Liver (tissue), 8 donors: ENCODE measurements at regions not wholly inside any gene's neighbourhood (a gene's known extent, or its start where the extent isn't known, plus 50 kb on each side); places are given as distances from the start of the nearest gene placed in this dataset.

ENCODE experiments used
- DNase-seq: peaks from one replicate; pipeline ENCODE4 v3.0.0-alpha.2; 2017; ENCODE audit warnings: low spot score
- H3K27ac ChIP-seq, 2 donors: one replicate each; pipeline ENCODE4 v1.7.0; 2013; ENCODE audit warnings: inconsistent platforms in 2 of 2, low read length in 2 of 2, control low read depth in 1 of 2, low read depth in 1 of 2, mild to moderate bottlenecking in 1 of 2
- H3K27me3 ChIP-seq, 4 donors: one replicate each; pipeline versions ENCODE4 v1.6.1 to v1.7.0; 2013; ENCODE audit warnings: low read length in 3 of 4, inconsistent platforms in 1 of 4, mild to moderate bottlenecking in 1 of 4, moderate library complexity in 1 of 4; ENCODE audit not compliant: control insufficient read depth in 4 of 4, insufficient read depth in 4 of 4
- H3K36me3 ChIP-seq, 4 donors: one replicate each; pipeline versions ENCODE4 v1.6.1 to v1.7.0; 2013; ENCODE audit warnings: low read length in 3 of 4, mild to moderate bottlenecking in 3 of 4, low read depth in 1 of 4, moderate library complexity in 1 of 4; ENCODE audit not compliant: control insufficient read depth in 4 of 4, insufficient read depth in 3 of 4
- H3K4me1 ChIP-seq, 4 donors: one replicate each; pipeline versions ENCODE4 v1.6.1 to v1.7.0; 2013; ENCODE audit warnings: low read length in 3 of 4, mild to moderate bottlenecking in 3 of 4, moderate library complexity in 1 of 4; ENCODE audit not compliant: control insufficient read depth in 4 of 4, insufficient read depth in 4 of 4
- H3K4me3 ChIP-seq, 3 donors: one replicate each; pipeline versions ENCODE4 v1.6.1 to v1.7.0; 2013; ENCODE audit warnings: low read length in 3 of 3, control low read depth in 1 of 3, low read depth in 1 of 3, mild to moderate bottlenecking in 1 of 3
- H3K9ac ChIP-seq, 2 donors: one replicate each; pipeline ENCODE4 v1.7.0; 2013; ENCODE audit warnings: low read length in 2 of 2, mild to moderate bottlenecking in 2 of 2, moderate library complexity in 2 of 2, control low read depth in 1 of 2, low read depth in 1 of 2
- H3K9me3 ChIP-seq, 4 donors: one replicate each; pipeline versions ENCODE4 v1.6.1 to v1.7.0; 2013; ENCODE audit warnings: low read length in 3 of 4; ENCODE audit not compliant: control insufficient read depth in 4 of 4
- EGR1 ChIP-seq, 2 donors: IDR thresholded peaks; 2 replicates each; pipeline ENCODE4 v1.6.1; 2016 to 2018; ENCODE audit warnings: antibody characterized with exemption in 2 of 2, low read depth in 2 of 2
- FOXA1 ChIP-seq: IDR thresholded peaks from 2 replicates; pipeline ENCODE4 v1.6.1; 2016; ENCODE audit warnings: antibody characterized with exemption
- FOXA2 ChIP-seq: IDR thresholded peaks from 2 replicates; pipeline ENCODE4 v1.6.1; 2016; ENCODE audit warnings: antibody characterized with exemption
- GABPA ChIP-seq, 2 donors: IDR thresholded peaks in 1 of 2; conservative IDR thresholded peaks in 1 of 2; 2 replicates each; pipeline ENCODE4 v1.6.1; 2016; ENCODE audit warnings: antibody characterized with exemption in 2 of 2, mild to moderate bottlenecking in 1 of 2, moderate library complexity in 1 of 2
- HNF4A ChIP-seq, 2 donors: conservative IDR thresholded peaks; 2 replicates each; pipeline ENCODE4 v1.6.1; 2016; ENCODE audit warnings: antibody characterized with exemption in 2 of 2, mild to moderate bottlenecking in 2 of 2
- HNF4G ChIP-seq: IDR thresholded peaks from 2 replicates; pipeline ENCODE4 v1.6.1; 2016; ENCODE audit warnings: antibody characterized with exemption
- JUND ChIP-seq, 2 donors: IDR thresholded peaks; 2 replicates each; pipeline ENCODE4 v1.6.1; 2016; ENCODE audit warnings: antibody characterized with exemption in 2 of 2
- RXRA ChIP-seq, 2 donors: IDR thresholded peaks; 2 replicates each; pipeline ENCODE4 v1.6.1; 2017 to 2018; ENCODE audit warnings: antibody characterized with exemption in 2 of 2, mild to moderate bottlenecking in 1 of 2
- SP1 ChIP-seq: IDR thresholded peaks from 2 replicates; pipeline ENCODE4 v1.6.1; 2018; ENCODE audit warnings: antibody characterized with exemption, mild to moderate bottlenecking
- TAF1 ChIP-seq: conservative IDR thresholded peaks from 2 replicates; pipeline ENCODE4 v1.6.1; 2016; ENCODE audit warnings: antibody characterized with exemption, mild to moderate bottlenecking
- YY1 ChIP-seq: IDR thresholded peaks from 2 replicates; pipeline ENCODE4 v1.6.1; 2016; ENCODE audit warnings: antibody characterized with exemption, mild to moderate bottlenecking
- WGBS: extraction: QIAGEN DNeasy Blood & Tissue Kit; methylation state at CpG from one replicate; pipeline ENCODE4 v1.1.7; 2013; 5-methylcytosine and 5-hydroxymethylcytosine counted together
- TF ChIP-seq, protein P1 (sequence below): fragments of 150-350 bp; IDR thresholded peaks from 2 replicates; pipeline ENCODE4 v1.5.1; 2017; ENCODE audit warnings: improper control_type of control experiment, low read depth, low read length; ENCODE audit not compliant: missing input control
- TF ChIP-seq, protein P2 (sequence below): IDR thresholded peaks from 2 replicates; pipeline ENCODE4 v1.6.1; 2016; ENCODE audit warnings: antibody characterized with exemption
- TF ChIP-seq, protein P3 (sequence below): IDR thresholded peaks from 2 replicates; pipeline ENCODE4 v1.6.1; 2016; ENCODE audit warnings: antibody characterized with exemption
- TF ChIP-seq, protein P4 (sequence below): IDR thresholded peaks from 2 replicates; pipeline ENCODE4 v1.6.1; 2016; ENCODE audit warnings: antibody characterized with exemption, mild to moderate bottlenecking
- donor health status: healthy.
- donor health status: healthy.
- donor health status: healthy.
- donor health status: healthy.
- donor health status: healthy.

DNA sequence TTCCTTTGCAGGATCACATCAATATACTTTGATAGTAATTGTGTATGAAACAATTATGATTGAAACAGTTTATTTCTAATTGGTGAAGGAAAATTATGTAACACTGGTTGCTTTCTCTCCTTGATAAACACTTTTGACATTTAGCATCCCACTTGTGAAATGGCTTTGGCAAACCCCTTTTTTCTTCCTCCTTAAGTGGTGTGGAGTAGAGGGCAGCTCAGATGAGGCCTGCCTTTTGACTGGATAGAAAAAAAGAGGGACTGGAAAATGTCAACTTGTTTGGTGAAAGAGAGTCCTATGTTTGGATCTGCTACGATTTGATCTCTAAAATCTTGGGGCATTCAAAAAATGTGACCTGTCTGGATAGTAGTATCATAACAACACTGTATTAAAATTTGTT is 318.3 kb downstream of the MEIS1 start (continued):
- TF ChIP-seq, protein P1, sequence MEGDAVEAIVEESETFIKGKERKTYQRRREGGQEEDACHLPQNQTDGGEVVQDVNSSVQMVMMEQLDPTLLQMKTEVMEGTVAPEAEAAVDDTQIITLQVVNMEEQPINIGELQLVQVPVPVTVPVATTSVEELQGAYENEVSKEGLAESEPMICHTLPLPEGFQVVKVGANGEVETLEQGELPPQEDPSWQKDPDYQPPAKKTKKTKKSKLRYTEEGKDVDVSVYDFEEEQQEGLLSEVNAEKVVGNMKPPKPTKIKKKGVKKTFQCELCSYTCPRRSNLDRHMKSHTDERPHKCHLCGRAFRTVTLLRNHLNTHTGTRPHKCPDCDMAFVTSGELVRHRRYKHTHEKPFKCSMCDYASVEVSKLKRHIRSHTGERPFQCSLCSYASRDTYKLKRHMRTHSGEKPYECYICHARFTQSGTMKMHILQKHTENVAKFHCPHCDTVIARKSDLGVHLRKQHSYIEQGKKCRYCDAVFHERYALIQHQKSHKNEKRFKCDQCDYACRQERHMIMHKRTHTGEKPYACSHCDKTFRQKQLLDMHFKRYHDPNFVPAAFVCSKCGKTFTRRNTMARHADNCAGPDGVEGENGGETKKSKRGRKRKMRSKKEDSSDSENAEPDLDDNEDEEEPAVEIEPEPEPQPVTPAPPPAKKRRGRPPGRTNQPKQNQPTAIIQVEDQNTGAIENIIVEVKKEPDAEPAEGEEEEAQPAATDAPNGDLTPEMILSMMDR = no peak
- no peak for TF ChIP-seq FOXA2

DNA sequence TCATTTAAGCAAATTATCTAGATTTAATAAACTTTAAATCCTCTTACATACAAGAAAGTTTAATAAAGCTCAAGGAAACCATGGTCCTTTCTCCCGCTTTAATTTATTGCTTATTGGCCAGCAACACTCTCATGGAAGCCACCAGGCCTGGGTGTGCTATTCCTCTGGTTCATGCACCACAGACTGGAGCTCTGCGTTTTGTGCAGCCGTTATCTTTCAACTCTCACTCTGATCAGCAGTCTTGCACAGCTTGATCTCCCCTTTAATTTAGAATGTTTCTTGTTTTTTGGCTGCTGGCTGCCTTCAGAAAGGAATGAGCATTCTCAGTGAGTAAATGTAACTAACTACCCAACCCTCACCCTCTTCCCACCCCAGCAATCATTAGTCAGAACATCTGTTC is 318.7 kb downstream of the MEIS1 start:
- Histone ChIP-seq H3K27ac (no peak overlapping the region), H3K27me3 (no peaks in the 10 kb centered on the region), H3K9me3 (no peaks in the 10 kb centered on the region), H3K4me3 (no peak overlapping the region), H3K9ac (no peak overlapping the region), H3K4me1 (no peaks in the 10 kb centered on the region), H3K36me3 (no peaks in the 10 kb centered on the region)
- no peak for DNase-seq
- TF ChIP-seq JUND (IDR thresholded peaks at IDR 0.05) = no peak
- TF ChIP-seq FOXA2 = no peak
- TF ChIP-seq, protein P2, sequence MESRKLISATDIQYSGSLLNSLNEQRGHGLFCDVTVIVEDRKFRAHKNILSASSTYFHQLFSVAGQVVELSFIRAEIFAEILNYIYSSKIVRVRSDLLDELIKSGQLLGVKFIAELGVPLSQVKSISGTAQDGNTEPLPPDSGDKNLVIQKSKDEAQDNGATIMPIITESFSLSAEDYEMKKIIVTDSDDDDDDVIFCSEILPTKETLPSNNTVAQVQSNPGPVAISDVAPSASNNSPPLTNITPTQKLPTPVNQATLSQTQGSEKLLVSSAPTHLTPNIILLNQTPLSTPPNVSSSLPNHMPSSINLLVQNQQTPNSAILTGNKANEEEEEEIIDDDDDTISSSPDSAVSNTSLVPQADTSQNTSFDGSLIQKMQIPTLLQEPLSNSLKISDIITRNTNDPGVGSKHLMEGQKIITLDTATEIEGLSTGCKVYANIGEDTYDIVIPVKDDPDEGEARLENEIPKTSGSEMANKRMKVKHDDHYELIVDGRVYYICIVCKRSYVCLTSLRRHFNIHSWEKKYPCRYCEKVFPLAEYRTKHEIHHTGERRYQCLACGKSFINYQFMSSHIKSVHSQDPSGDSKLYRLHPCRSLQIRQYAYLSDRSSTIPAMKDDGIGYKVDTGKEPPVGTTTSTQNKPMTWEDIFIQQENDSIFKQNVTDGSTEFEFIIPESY = no peak
- TF ChIP-seq GABPA (IDR thresholded peaks at IDR 0.05 in 1 of 2, conservative IDR thresholded peaks at IDR 0.05 in 1 of 2) = no peak
- no peak for TF ChIP-seq EGR1 (IDR thresholded peaks at IDR 0.05; ENCODE audit: low read depth in 2 of 2)
- TF ChIP-seq YY1 = no peak
- no peak for TF ChIP-seq FOXA1
- TF ChIP-seq HNF4G = no peak
- no peak for TF ChIP-seq RXRA (IDR thresholded peaks at IDR 0.05)
- TF ChIP-seq TAF1 = no peak
- TF ChIP-seq, protein P3, sequence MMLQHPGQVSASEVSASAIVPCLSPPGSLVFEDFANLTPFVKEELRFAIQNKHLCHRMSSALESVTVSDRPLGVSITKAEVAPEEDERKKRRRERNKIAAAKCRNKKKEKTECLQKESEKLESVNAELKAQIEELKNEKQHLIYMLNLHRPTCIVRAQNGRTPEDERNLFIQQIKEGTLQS = no peak
- TF ChIP-seq SP1 = no peak
- TF ChIP-seq HNF4A (conservative IDR thresholded peaks at IDR 0.05) = no peak
- 88% methylated on average over 3 of the region's 3 CpGs for WGBS

DNA sequence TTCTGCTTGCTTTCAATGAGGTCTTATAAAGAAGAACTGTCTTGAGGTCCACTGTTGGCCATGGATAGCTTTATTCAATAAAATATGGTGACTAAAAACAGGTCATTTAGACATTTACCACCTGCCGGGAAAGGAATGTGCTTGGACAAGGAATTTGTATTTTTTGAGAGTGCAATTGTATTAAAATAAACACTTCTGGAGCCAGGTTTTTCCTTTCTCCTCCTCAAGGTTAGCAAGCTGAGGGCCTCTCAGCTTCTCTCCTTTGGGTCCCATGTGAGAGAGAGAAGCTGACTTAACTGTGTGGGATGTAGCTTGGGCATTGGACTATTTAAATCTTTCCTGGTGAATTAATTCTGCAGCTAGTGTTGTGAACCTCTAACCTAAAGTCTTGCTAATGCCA is 321.0 kb downstream of the MEIS1 start:
- Histone ChIP-seq H3K27me3 (no peaks in the 10 kb centered on the region), H3K27ac (no peak overlapping the region), H3K9ac (no peak overlapping the region), H3K36me3 (no peaks in the 10 kb centered on the region), H3K4me3 (no peak overlapping the region), H3K4me1 (no peaks in the 10 kb centered on the region), H3K9me3 (no peaks in the 10 kb centered on the region)
- TF ChIP-seq YY1 = no peak
- TF ChIP-seq FOXA2 = no peak
- no peak for TF ChIP-seq EGR1 (IDR thresholded peaks at IDR 0.05; ENCODE audit: low read depth in 2 of 2)
- TF ChIP-seq SP1 = no peak
- TF ChIP-seq, protein P4, sequence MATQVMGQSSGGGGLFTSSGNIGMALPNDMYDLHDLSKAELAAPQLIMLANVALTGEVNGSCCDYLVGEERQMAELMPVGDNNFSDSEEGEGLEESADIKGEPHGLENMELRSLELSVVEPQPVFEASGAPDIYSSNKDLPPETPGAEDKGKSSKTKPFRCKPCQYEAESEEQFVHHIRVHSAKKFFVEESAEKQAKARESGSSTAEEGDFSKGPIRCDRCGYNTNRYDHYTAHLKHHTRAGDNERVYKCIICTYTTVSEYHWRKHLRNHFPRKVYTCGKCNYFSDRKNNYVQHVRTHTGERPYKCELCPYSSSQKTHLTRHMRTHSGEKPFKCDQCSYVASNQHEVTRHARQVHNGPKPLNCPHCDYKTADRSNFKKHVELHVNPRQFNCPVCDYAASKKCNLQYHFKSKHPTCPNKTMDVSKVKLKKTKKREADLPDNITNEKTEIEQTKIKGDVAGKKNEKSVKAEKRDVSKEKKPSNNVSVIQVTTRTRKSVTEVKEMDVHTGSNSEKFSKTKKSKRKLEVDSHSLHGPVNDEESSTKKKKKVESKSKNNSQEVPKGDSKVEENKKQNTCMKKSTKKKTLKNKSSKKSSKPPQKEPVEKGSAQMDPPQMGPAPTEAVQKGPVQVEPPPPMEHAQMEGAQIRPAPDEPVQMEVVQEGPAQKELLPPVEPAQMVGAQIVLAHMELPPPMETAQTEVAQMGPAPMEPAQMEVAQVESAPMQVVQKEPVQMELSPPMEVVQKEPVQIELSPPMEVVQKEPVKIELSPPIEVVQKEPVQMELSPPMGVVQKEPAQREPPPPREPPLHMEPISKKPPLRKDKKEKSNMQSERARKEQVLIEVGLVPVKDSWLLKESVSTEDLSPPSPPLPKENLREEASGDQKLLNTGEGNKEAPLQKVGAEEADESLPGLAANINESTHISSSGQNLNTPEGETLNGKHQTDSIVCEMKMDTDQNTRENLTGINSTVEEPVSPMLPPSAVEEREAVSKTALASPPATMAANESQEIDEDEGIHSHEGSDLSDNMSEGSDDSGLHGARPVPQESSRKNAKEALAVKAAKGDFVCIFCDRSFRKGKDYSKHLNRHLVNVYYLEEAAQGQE = no peak
- no peak for TF ChIP-seq JUND (IDR thresholded peaks at IDR 0.05)
- whole genome bisulfite sequencing = 81% methylated on average over 1 of the region's 1 CpG
- no peak for DNase-seq
